GDM1 (cell line): ENCODE measurements at regions not wholly inside any gene's neighbourhood (a gene's known extent, or its start where the extent isn't known, plus 50 kb on each side); places are given as distances from the start of the nearest gene placed in this dataset.
"Not testable (repeated sequence)": the region's sequence is repeated elsewhere in the genome, so short reads cannot be mapped to it uniquely, and the experiment has no call there.

Experiments
- DNase-seq: peaks from one replicate; lab custom pipeline; 2025; lab: John Stamatoyannopoulos, UW

GRCh38 chr15:22665711-22666110 lies 120.7 kb upstream of the NIPA1 start:
- DNase-seq = not testable (repeated sequence)

GRCh38 chr15:22684786-22685185 lies 101.7 kb upstream of the NIPA1 start:
- DNase-seq = not testable (repeated sequence)

DNA sequence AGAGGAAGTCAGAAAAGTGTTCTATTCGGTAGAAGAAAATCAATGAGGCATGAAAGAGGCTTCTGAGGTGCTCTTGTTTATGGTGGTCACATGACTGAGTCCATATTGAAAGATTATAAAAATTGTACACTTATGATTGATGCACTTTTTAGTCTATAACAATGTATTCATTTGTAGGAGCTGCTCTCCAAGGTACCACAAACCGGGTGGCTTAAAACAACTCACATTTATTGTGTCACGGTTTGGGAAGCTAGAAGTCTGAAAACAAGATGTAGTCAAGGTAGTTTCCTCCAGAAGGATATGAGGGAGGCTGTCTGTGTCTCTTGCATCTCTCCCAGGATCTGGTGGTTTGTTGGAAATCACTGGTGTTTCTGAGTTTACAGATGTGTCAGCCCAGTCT lies 86.6 kb upstream of the NIPA1 start:
- not testable (repeated sequence) for DNase-seq

GRCh38 chr15:22710831-22711341 lies 75.6 kb upstream of the NIPA1 start:
- DNase-seq = not testable (repeated sequence)

DNA sequence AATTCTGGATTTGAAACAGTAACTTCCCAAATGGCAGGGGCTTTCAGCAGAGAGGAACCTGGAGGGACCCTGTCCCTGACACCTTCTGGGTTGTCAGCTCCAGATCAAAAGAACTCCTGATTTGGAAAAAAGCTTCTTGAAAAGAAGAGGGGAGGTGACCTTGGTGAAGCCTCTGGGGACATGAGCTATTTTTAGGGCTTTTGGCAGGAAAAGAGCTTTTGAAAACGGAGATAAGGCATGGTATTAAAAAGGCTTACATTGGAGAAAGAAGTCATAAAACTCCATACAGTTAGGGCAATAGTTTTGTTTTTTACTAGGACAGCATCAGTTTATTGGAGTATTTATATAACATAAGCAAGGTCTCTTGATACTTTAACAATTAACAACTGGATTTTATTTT lies 72.5 kb upstream of the NIPA1 start:
- DNase-seq = not testable (repeated sequence)

GRCh38 chr15:22714358-22715132 lies 71.9 kb upstream of the NIPA1 start:
- not testable (repeated sequence) for DNase-seq

- DNase-seq = not testable (repeated sequence)
Measured at GRCh38 chr15:22715133-22715845, 71.2 kb upstream of the NIPA1 start.

- DNase-seq = not testable (repeated sequence)
Measured at GRCh38 chr15:22719980-22720379, 66.5 kb upstream of the NIPA1 start.

GRCh38 chr15:22726104-22726503 lies 60.3 kb upstream of the NIPA1 start:
- DNase-seq = not testable (repeated sequence)

DNA sequence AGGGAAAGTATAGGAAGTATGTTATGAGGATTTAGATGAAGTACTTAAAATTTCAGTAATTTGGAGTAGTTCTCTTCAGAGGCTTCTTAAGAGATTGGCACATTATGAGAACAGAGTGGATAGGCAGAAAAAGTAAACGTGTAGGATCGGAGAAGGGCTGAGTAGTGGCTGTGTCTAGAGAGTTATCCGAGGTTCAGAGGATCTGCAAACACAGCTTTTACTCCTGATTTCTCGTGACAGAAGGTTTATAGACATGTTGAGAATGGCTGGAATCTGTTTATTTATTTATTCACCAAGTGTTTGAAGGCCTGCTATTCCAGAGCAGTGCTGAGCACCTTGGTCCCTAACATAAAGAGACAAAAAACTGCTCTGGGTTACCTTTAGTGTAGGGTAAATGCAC lies 51.4 kb upstream of the NIPA1 start:
- DNase-seq = not testable (repeated sequence)

DNA sequence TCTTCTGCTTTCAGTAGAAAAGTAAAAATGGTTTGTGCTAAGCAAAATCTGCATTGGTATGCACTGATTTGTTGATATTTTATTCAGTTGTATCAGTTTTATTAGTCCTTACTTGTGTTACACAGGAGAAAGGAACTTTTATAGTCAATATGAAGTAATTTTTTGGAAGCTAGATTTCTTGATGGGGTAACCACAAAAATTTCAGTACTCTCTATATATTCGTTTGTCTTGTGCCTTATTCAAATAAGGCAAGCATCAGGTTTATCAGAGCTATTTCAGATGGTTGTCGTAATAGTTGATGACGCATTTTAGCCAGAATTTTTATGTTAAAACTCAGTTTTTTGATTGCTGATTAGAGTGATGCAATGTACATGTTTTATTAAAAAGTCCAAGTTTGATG lies 50.7 kb upstream of the NIPA1 start:
- no peak for DNase-seq

DNA sequence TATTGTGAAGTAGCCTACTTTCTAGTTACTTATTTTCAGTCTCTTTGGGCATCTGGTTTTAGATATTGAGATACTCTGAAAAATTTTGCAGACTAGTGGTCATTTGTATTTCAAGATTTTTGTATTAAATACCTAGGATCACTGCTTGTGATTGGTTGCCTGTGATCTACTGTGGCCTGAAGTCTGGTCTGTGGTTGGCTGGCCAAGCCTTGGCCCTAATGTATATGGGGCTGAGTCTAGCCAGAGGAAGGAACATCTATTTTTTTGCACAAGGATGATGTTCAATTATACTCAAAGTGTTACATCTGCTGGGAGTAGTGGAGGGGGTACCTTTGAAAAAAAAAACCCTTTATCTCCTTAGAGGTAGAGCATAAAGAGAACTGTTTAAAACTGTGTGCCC lies 50.2 kb upstream of the NIPA1 start:
- not testable (repeated sequence) for DNase-seq
